HuH-7 (cell line): ENCODE measurements at regions not wholly inside any gene's neighbourhood (a gene's known extent, or its start where the extent isn't known, plus 50 kb on each side); places are given as distances from the start of the nearest gene placed in this dataset.
A peak's percentile ranks its signal among the peaks of the same experiment; 100 is the strongest.
"Not testable (repeated sequence)": the region's sequence is repeated elsewhere in the genome, so short reads cannot be mapped to it uniquely, and the experiment has no call there.

Experiments
- DNase-seq: peaks from one replicate; pipeline ENCODE4 v3.0.0; 2011; ENCODE audit warnings: low spot score

DNA sequence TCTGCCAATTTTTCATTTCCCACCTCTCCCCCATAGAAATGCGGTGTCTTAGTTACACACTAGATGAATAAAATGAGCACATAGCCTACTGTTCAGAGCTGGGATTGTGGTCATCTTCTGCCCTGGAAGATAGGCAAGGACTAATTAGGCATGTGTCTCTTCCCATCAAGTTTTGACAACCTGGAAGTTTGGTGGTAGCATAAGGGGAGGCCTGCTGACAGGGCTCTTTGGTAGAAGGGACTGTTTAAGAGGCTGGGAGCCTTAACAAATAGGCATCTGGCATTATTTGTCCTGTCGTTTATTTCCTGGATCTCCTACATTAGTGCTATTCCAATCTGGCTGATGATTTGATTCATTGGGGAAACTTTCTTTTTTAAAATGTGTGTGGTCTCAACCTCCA, 512.3 kb downstream of the ZNF385D start:
- DNase-seq: no peak

- DNase-seq: no peak
Observed at GRCh38 chr3:21237638-21238037, 513.4 kb downstream of the ZNF385D start.

GRCh38 chr3:21235491-21235890, 515.5 kb downstream of the ZNF385D start:
- DNase-seq: no peak

DNA sequence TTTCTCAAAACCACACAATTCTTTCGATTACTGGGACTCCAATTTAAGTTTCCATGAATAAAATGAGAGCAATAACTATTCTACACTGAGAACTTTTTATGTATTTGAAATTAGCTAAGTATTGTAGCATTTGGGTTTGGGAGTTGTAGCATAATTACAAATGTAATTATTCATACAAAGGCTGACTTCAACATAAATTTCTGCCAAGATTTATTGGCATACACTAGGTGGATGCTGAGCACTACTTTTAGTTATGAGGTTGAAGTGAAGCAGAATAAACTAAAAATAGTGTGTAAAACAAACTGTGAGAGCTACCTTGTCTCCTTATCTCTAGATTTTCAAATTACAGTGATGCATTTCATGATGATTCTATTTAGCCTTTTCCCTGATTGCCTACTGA, 516.1 kb downstream of the ZNF385D start:
- DNase-seq: no peak

- DNase-seq: no peak
Observed at GRCh38 chr3:21229426-21230135, 521.4 kb downstream of the ZNF385D start.

- DNase-seq: no peak
Observed at GRCh38 chr3:21226086-21226485, 524.9 kb downstream of the ZNF385D start.

DNA sequence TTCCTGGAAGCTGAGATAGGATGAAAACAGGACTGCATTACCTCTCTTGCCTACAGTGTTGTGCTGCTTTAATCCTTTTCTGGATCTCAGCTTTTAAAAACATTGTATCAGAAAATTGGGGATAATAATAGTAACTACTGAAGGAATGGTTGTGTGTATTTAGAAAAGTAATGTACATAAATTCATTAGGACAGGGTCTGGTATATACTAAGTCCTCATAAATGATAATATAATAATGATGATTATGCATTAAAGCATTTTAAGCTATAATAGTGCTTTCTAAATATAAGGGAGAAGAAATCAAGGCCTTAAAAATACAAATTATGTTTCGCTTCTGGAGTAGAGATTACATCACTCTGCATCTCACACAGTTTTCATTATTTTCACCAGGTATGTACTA, 530.1 kb downstream of the ZNF385D start:
- no peak for DNase-seq

GRCh38 chr3:21216598-21216997, 534.4 kb downstream of the ZNF385D start:
- DNase-seq: peak; percentile 49

DNA sequence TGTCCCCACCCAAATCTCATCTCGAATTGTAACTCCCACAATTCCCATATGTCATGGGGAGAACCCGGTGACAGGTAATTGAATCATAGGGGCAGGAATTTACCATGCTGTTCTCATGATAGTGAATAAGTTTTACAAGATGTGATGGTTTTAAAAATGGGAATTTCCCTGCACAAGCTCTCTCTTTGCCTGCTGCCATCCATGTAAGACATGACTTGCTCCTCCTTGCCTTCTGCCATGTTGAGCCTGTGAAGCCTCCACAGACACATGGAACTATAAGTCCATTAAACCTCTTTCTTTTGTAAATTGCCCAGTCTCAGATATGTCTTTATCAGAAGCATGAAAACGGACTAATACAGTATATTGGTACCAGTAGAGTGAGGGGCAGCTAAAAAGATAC, 546.9 kb downstream of the ZNF385D start:
- not testable (repeated sequence) for DNase-seq

- no peak for DNase-seq
Observed at GRCh38 chr3:21195203-21195602, 555.8 kb downstream of the ZNF385D start.

DNA sequence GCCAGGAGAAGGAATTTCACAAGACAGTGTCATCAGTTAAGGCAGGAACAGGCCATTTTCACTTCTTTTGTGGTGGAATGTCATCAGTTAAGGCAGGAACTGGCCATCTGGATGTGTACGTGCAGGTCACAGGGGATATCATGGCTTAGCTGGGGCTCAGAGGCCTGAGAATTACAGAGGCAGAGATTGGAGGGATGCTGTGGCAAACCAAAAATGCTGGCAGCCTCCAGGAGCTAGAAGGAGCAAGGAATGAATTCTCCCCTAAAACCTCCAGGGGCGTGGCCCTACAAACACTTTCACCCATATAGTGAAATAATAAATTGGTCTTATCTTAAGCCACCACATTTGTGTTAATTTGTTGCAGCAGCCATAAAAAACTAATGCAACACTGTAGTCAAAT, 557.0 kb downstream of the ZNF385D start:
- not testable (repeated sequence) for DNase-seq

GRCh38 chr3:21188459-21188858, 562.6 kb downstream of the ZNF385D start:
- DNase-seq: no peak

GRCh38 chr3:21185816-21186314, 565.1 kb downstream of the ZNF385D start:
- DNase-seq: peak; percentile 8

DNA sequence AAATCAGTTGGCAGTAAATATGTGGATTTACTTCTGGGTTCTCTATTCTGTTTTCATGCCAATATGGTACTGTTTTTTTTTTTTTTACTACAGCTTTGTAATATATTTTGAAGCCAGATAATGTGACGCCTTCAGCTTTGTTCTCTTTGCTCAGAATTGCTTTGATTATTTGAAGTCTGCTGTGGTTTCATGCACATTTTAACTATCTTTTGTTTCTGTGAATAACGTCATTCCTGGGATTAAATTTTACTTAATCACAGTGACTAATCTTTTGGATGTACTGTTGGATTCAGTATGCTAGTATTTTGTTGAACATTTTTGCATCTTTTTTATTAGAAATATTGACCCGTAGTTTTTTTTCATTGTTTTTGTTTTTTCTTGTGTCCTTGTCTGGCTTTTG, 576.5 kb downstream of the ZNF385D start:
- no peak for DNase-seq

DNA sequence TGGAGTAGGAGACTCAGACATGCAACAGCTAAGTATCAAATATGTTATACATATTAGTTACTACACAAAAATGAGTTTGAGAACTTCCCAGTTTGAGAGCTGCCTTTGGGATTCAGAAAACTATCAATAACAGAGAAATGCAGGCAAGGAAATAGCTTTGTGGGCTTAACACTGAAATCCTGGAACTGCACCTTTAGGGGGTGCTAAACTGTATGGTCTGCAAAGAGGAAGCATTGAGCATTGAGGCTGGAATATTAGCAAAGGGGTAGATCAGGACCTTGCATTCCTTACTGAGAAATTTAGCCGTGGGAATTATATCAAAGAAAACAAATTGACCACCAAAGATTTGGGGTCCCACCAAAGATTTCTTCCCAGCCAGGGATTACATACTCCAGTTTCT, 580.0 kb downstream of the ZNF385D start:
- peak; percentile 39 for DNase-seq

DNA sequence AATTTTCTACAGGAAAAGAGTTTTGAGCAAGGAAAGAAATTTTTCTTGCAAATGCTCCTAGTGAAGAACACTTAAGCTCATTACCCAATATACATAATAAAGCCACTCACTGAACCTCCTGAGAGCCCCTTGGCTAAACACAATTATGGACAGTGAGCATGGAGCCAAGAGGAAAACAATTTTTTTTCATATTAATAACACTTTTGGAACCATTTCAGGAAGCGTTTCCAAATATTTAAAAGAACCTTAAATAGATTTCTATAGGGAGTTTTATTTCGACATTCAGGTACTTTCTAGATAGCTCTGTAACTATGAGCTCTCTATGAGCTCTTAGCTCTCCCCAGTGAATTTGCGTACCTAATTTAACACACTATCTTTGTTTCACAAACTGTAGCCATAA, 581.1 kb downstream of the ZNF385D start:
- no peak for DNase-seq

- DNase-seq: no peak
Observed at GRCh38 chr3:21168471-21168870, 582.5 kb downstream of the ZNF385D start.

DNA sequence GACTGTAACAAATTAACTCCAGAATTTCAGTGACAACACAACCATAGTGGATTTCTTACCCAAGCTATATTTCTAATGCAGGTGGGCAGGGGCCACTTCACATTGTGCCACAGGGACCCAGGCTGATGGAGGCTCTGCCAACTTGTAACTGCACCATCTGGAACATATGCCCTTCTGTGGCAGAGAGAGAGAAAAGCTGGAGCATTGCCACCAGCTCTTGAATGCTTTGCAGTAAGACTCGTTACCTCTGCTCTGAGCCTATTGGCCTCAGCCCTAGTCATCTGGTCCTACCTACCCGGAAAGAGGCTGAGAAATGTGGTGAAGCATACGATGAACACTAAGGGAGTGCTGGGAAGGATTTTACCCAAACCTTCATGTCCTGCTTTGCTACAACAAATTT, 587.1 kb downstream of the ZNF385D start:
- DNase-seq: no peak

DNA sequence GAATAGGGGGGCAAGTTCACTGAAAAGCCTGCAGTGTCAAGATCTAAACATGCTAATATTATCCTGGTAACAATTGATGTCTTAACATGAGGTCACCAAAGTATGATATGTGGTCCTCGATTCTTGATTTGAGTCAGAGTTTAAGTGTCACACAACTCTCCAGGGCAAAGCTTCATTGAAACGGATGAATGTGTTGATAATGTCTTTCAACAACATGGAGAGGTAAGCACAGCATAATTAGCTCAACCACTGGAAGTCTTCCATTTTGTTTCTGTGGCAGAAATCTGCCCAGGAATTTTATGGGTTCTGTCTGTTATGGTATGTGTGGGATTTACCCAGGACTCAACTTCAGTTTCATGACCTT, 591.5 kb downstream of the ZNF385D start:
- no peak for DNase-seq

GRCh38 chr3:21158861-21159542, 592.0 kb downstream of the ZNF385D start:
- DNase-seq: no peak

DNA sequence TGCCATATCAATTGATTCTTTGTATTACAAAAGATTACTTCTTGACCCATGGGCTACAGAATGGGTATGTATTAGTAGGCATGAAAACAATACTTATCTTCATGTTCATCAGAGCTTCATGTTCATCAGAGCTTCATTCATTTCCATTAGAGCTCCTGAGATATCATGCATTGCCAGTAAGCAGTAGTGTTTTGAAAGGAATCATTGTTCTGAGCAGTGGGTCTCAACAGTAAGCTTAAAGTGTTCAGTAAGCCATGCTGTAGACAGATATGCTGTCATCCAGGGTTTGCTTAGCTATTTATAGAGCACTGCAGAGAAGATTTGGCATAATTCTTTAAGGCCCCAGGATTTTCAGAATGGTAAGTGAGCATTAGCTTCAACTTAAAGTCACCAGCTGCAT, 596.1 kb downstream of the ZNF385D start:
- no peak for DNase-seq

- DNase-seq: no peak
Observed at GRCh38 chr3:21152555-21152954, 598.5 kb downstream of the ZNF385D start.

- no peak for DNase-seq
Observed at GRCh38 chr3:21142949-21143348, 608.1 kb downstream of the ZNF385D start.

- no peak for DNase-seq
Observed at GRCh38 chr3:21142031-21142430, 609.0 kb downstream of the ZNF385D start.
